ENCODE measurements at regions not wholly inside any gene's neighbourhood (a gene's known extent, or its start where the extent isn't known, plus 50 kb on each side); places are given as distances from the start of the nearest gene placed in this dataset.

DNA sequence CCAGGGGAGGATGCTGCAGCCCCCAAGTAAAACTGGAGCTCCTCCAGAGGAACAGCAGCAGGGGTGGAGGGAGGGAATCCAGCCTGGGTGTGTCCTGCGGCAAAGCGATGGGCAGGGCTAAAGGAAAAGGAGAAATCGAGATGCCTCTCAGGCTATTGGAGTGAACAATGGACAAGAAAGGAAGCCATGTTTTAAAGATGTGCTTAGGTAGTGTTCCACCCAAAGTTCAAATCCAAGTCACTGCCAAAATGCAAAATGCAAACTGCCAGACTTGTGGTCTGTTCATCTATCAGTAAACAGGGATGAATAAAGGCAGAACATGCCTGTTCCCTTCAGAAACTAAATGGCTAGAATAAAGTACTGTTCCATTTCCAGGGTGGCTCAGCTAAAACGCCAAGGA, 197.5 kb upstream of the NSMCE3 start:
- no peak for DNase-seq (ENCODE audit: low read depth)
- TF ChIP-seq, protein P1, sequence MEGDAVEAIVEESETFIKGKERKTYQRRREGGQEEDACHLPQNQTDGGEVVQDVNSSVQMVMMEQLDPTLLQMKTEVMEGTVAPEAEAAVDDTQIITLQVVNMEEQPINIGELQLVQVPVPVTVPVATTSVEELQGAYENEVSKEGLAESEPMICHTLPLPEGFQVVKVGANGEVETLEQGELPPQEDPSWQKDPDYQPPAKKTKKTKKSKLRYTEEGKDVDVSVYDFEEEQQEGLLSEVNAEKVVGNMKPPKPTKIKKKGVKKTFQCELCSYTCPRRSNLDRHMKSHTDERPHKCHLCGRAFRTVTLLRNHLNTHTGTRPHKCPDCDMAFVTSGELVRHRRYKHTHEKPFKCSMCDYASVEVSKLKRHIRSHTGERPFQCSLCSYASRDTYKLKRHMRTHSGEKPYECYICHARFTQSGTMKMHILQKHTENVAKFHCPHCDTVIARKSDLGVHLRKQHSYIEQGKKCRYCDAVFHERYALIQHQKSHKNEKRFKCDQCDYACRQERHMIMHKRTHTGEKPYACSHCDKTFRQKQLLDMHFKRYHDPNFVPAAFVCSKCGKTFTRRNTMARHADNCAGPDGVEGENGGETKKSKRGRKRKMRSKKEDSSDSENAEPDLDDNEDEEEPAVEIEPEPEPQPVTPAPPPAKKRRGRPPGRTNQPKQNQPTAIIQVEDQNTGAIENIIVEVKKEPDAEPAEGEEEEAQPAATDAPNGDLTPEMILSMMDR (IDR thresholded peaks at IDR 0.05; ENCODE audit: low read depth, low read length, missing control alignments) = no peak

DNA sequence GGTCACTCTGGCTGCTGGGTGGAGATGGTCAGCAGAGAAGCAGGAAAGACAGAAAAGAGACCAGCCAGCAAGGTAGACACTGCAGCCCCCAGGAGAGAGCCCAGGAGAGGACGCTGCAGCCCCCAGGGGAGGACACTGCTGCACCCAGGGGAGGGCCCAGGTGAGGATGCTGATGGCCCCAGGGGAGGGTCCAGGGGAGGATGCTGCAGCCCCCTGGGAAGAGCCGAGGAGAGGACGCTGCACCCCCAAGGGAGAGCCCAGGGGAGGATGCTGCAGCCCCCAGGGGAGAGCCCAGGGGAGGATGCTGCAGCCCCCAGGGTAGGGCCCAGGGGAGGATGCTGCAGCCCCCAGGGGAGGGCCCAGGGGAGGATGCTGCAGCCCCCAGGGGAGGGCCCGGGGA, 196.7 kb upstream of the NSMCE3 start:
- H3K4me3 ChIP-seq (ENCODE audit: low read depth, low read length) = no peak overlapping the region
- no peak for DNase-seq (ENCODE audit: low read depth)
- TF ChIP-seq, protein P1 (IDR thresholded peaks at IDR 0.05; ENCODE audit: low read depth, low read length, missing control alignments) = no peak

More for the DNA sequence above, 197.5 kb upstream of the NSMCE3 start:
- no peak overlapping the region for H3K4me3 ChIP-seq (ENCODE audit: low read depth, low read length)

- DNase-seq (ENCODE audit: low read depth) = no peak
- TF ChIP-seq, protein P1 (IDR thresholded peaks at IDR 0.05; ENCODE audit: low read depth, low read length, missing control alignments) = no peak
Measured at GRCh38 chr15:29465816-29466215, 196.2 kb upstream of the NSMCE3 start.

GRCh38 chr15:29465196-29465595, 195.6 kb upstream of the NSMCE3 start:
- TF ChIP-seq, protein P1 (IDR thresholded peaks at IDR 0.05; ENCODE audit: low read depth, low read length, missing control alignments) = no peak
- no peak overlapping the region for H3K4me3 ChIP-seq (ENCODE audit: low read depth, low read length)

More at GRCh38 chr15:29465816-29466215, 196.2 kb upstream of the NSMCE3 start:
- H3K4me3 ChIP-seq (ENCODE audit: low read depth, low read length) = no peak overlapping the region

GRCh38 chr15:29461877-29462276, 192.3 kb upstream of the NSMCE3 start:
- no peak for DNase-seq (ENCODE audit: low read depth)
- no peak overlapping the region for H3K4me3 ChIP-seq (ENCODE audit: low read depth, low read length)
- TF ChIP-seq, protein P1 (IDR thresholded peaks at IDR 0.05; ENCODE audit: low read depth, low read length, missing control alignments) = no peak

More at GRCh38 chr15:29465196-29465595, 195.6 kb upstream of the NSMCE3 start:
- no peak for DNase-seq (ENCODE audit: low read depth)

GRCh38 chr15:29458361-29458760, 188.7 kb upstream of the NSMCE3 start:
- H3K4me3 ChIP-seq (ENCODE audit: low read depth, low read length) = no peak overlapping the region
- TF ChIP-seq, protein P1 (IDR thresholded peaks at IDR 0.05; ENCODE audit: low read depth, low read length, missing control alignments) = no peak
- DNase-seq (ENCODE audit: low read depth) = no peak

DNA sequence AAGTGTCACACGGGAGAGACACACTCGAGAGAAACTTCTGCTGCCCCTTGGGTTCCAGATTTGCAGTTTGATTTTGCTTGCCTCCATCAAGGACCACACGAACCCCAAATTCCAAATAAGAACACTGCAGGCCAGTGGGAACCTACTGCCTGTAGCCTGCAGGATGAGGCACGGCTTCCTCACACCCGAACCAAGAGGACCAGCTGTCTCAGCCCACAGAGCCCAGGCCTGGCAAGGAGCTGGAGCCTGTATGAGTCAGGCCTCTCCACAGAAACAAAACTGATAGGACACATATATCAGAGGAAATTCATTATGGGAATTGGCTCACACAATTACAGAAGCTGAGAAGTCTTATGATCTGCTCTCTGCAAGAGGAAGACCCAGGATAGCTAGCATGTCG, 188.1 kb upstream of the NSMCE3 start:
- TF ChIP-seq, protein P1 (IDR thresholded peaks at IDR 0.05; ENCODE audit: low read depth, low read length, missing control alignments) = no peak
- DNase-seq (ENCODE audit: low read depth) = no peak
- no peak overlapping the region for H3K4me3 ChIP-seq (ENCODE audit: low read depth, low read length)
